ENCODE measurements at regions not wholly inside any gene's neighbourhood (a gene's known extent, or its start where the extent isn't known, plus 50 kb on each side); places are given as distances from the start of the nearest gene placed in this dataset.

GRCh38 chr4:77220828-77221613, 64.0 kb downstream of the CCNG2 start:
- Histone ChIP-seq H3K27ac (ENCODE audit: low read depth, low read length) (no peak overlapping the region), H3K4me3 (ENCODE audit: low read depth in 1 of 2, low read length in 2 of 2) (no peak overlapping the region)

GRCh38 chr4:77225022-77225421, 68.0 kb downstream of the CCNG2 start:
- no peaks in the 10 kb centered on the region for H3K27me3 ChIP-seq (ENCODE audit: control insufficient read depth in 1 of 2, insufficient read depth in 2 of 2, low read length in 2 of 2)
- no peak overlapping the region for H3K9ac ChIP-seq (ENCODE audit: low read depth in 1 of 2, low read length in 2 of 2)
- no peaks in the 10 kb centered on the region for H3K9me3 ChIP-seq (ENCODE audit: control insufficient read depth in 1 of 2, low read length in 2 of 2)
- no peak overlapping the region for H3K27ac ChIP-seq (ENCODE audit: low read depth, low read length)
- no peak overlapping the region for H3K4me3 ChIP-seq (ENCODE audit: low read depth in 1 of 2, low read length in 2 of 2)
- no peaks in the 10 kb centered on the region for H3K4me1 ChIP-seq (ENCODE audit: control insufficient read depth in 1 of 2, insufficient read depth in 2 of 2, low read length in 2 of 2)
- no peaks in the 10 kb centered on the region for H3K36me3 ChIP-seq (ENCODE audit: control insufficient read depth in 1 of 2, insufficient read depth in 2 of 2, low read length in 2 of 2)

More at GRCh38 chr4:77220828-77221613, 64.0 kb downstream of the CCNG2 start:
- no peaks in the 10 kb centered on the region for H3K27me3 ChIP-seq (ENCODE audit: control insufficient read depth in 1 of 2, insufficient read depth in 2 of 2, low read length in 2 of 2)
- H3K4me1 ChIP-seq (ENCODE audit: control insufficient read depth in 1 of 2, insufficient read depth in 2 of 2, low read length in 2 of 2): no peaks in the 10 kb centered on the region
- no peaks in the 10 kb centered on the region for H3K36me3 ChIP-seq (ENCODE audit: control insufficient read depth in 1 of 2, insufficient read depth in 2 of 2, low read length in 2 of 2)
- no peak overlapping the region for H3K9ac ChIP-seq (ENCODE audit: low read depth in 1 of 2, low read length in 2 of 2)
- no peaks in the 10 kb centered on the region for H3K9me3 ChIP-seq (ENCODE audit: control insufficient read depth in 1 of 2, low read length in 2 of 2)

- H3K9ac ChIP-seq (ENCODE audit: low read depth in 1 of 2, low read length in 2 of 2): no peak overlapping the region
- no peaks in the 10 kb centered on the region for H3K4me1 ChIP-seq (ENCODE audit: control insufficient read depth in 1 of 2, insufficient read depth in 2 of 2, low read length in 2 of 2)
- no peaks in the 10 kb centered on the region for H3K36me3 ChIP-seq (ENCODE audit: control insufficient read depth in 1 of 2, insufficient read depth in 2 of 2, low read length in 2 of 2)
- no peak overlapping the region for H3K4me3 ChIP-seq (ENCODE audit: low read depth in 1 of 2, low read length in 2 of 2)
- H3K27me3 ChIP-seq (ENCODE audit: control insufficient read depth in 1 of 2, insufficient read depth in 2 of 2, low read length in 2 of 2): no peaks in the 10 kb centered on the region
- H3K9me3 ChIP-seq (ENCODE audit: control insufficient read depth in 1 of 2, low read length in 2 of 2): no peaks in the 10 kb centered on the region
- no peak overlapping the region for H3K27ac ChIP-seq (ENCODE audit: low read depth, low read length)
Measured at GRCh38 chr4:77226939-77227705, 70.1 kb downstream of the CCNG2 start.

- no peaks in the 10 kb centered on the region for H3K36me3 ChIP-seq (ENCODE audit: control insufficient read depth in 1 of 2, insufficient read depth in 2 of 2, low read length in 2 of 2)
- no peaks in the 10 kb centered on the region for H3K9me3 ChIP-seq (ENCODE audit: control insufficient read depth in 1 of 2, low read length in 2 of 2)
- no peak overlapping the region for H3K27ac ChIP-seq (ENCODE audit: low read depth, low read length)
- no peaks in the 10 kb centered on the region for H3K27me3 ChIP-seq (ENCODE audit: control insufficient read depth in 1 of 2, insufficient read depth in 2 of 2, low read length in 2 of 2)
- H3K4me1 ChIP-seq (ENCODE audit: control insufficient read depth in 1 of 2, insufficient read depth in 2 of 2, low read length in 2 of 2): no peaks in the 10 kb centered on the region
- no peak overlapping the region for H3K4me3 ChIP-seq (ENCODE audit: low read depth in 1 of 2, low read length in 2 of 2)
- no peak overlapping the region for H3K9ac ChIP-seq (ENCODE audit: low read depth in 1 of 2, low read length in 2 of 2)
Measured at GRCh38 chr4:77229433-77229832, 72.4 kb downstream of the CCNG2 start.

- Histone ChIP-seq H3K9ac (ENCODE audit: low read depth in 1 of 2, low read length in 2 of 2) (no peak overlapping the region), H3K9me3 (ENCODE audit: control insufficient read depth in 1 of 2, low read length in 2 of 2) (no peaks in the 10 kb centered on the region), H3K27ac (ENCODE audit: low read depth, low read length) (no peak overlapping the region), H3K36me3 (ENCODE audit: control insufficient read depth in 1 of 2, insufficient read depth in 2 of 2, low read length in 2 of 2) (no peaks in the 10 kb centered on the region), H3K4me1 (ENCODE audit: control insufficient read depth in 1 of 2, insufficient read depth in 2 of 2, low read length in 2 of 2) (no peaks in the 10 kb centered on the region), H3K4me3 (ENCODE audit: low read depth in 1 of 2, low read length in 2 of 2) (no peak overlapping the region), H3K27me3 (ENCODE audit: control insufficient read depth in 1 of 2, insufficient read depth in 2 of 2, low read length in 2 of 2) (no peaks in the 10 kb centered on the region)
Measured at GRCh38 chr4:77232653-77233052, 75.6 kb downstream of the CCNG2 start.

GRCh38 chr4:77235289-77235854, 78.4 kb downstream of the CCNG2 start:
- Histone ChIP-seq H3K9ac (ENCODE audit: low read depth in 1 of 2, low read length in 2 of 2) (no peak overlapping the region), H3K27me3 (ENCODE audit: control insufficient read depth in 1 of 2, insufficient read depth in 2 of 2, low read length in 2 of 2) (no peaks in the 10 kb centered on the region), H3K27ac (ENCODE audit: low read depth, low read length) (no peak overlapping the region), H3K36me3 (ENCODE audit: control insufficient read depth in 1 of 2, insufficient read depth in 2 of 2, low read length in 2 of 2) (no peaks in the 10 kb centered on the region), H3K4me1 (ENCODE audit: control insufficient read depth in 1 of 2, insufficient read depth in 2 of 2, low read length in 2 of 2) (no peaks in the 10 kb centered on the region), H3K4me3 (ENCODE audit: low read depth in 1 of 2, low read length in 2 of 2) (no peak overlapping the region), H3K9me3 (ENCODE audit: control insufficient read depth in 1 of 2, low read length in 2 of 2) (no peaks in the 10 kb centered on the region)

- no peak overlapping the region for H3K9ac ChIP-seq (ENCODE audit: low read depth in 1 of 2, low read length in 2 of 2)
- H3K27me3 ChIP-seq (ENCODE audit: control insufficient read depth in 1 of 2, insufficient read depth in 2 of 2, low read length in 2 of 2): peaks cover 2 to 5% of the 10 kb centered on the region in 2 donors
Measured at GRCh38 chr4:77236806-77237205, 79.8 kb downstream of the CCNG2 start.

GRCh38 chr4:77240469-77241066, 83.6 kb downstream of the CCNG2 start:
- no peaks in the 10 kb centered on the region for H3K36me3 ChIP-seq (ENCODE audit: control insufficient read depth in 1 of 2, insufficient read depth in 2 of 2, low read length in 2 of 2)
- no peaks in the 10 kb centered on the region for H3K4me1 ChIP-seq (ENCODE audit: control insufficient read depth in 1 of 2, insufficient read depth in 2 of 2, low read length in 2 of 2)
- H3K27me3 ChIP-seq (ENCODE audit: control insufficient read depth in 1 of 2, insufficient read depth in 2 of 2, low read length in 2 of 2): peaks cover 2 to 9% of the 10 kb centered on the region in 2 donors
- H3K27ac ChIP-seq (ENCODE audit: low read depth, low read length): no peak overlapping the region
- no peak overlapping the region for H3K4me3 ChIP-seq (ENCODE audit: low read depth in 1 of 2, low read length in 2 of 2)
- no peak overlapping the region for H3K9ac ChIP-seq (ENCODE audit: low read depth in 1 of 2, low read length in 2 of 2)
- H3K9me3 ChIP-seq (ENCODE audit: control insufficient read depth in 1 of 2, low read length in 2 of 2): no peaks in the 10 kb centered on the region

More at GRCh38 chr4:77236806-77237205, 79.8 kb downstream of the CCNG2 start:
- Histone ChIP-seq H3K9me3 (ENCODE audit: control insufficient read depth in 1 of 2, low read length in 2 of 2) (no peaks in the 10 kb centered on the region), H3K36me3 (ENCODE audit: control insufficient read depth in 1 of 2, insufficient read depth in 2 of 2, low read length in 2 of 2) (no peaks in the 10 kb centered on the region), H3K27ac (ENCODE audit: low read depth, low read length) (no peak overlapping the region), H3K4me3 (ENCODE audit: low read depth in 1 of 2, low read length in 2 of 2) (no peak overlapping the region), H3K4me1 (ENCODE audit: control insufficient read depth in 1 of 2, insufficient read depth in 2 of 2, low read length in 2 of 2) (no peaks in the 10 kb centered on the region)

- H3K4me3 ChIP-seq (ENCODE audit: low read depth in 1 of 2, low read length in 2 of 2): no peak overlapping the region
- no peaks in the 10 kb centered on the region for H3K9me3 ChIP-seq (ENCODE audit: control insufficient read depth in 1 of 2, low read length in 2 of 2)
- no peak overlapping the region for H3K27ac ChIP-seq (ENCODE audit: low read depth, low read length)
- no peak overlapping the region for H3K9ac ChIP-seq (ENCODE audit: low read depth in 1 of 2, low read length in 2 of 2)
- no peaks in the 10 kb centered on the region for H3K4me1 ChIP-seq (ENCODE audit: control insufficient read depth in 1 of 2, insufficient read depth in 2 of 2, low read length in 2 of 2)
- H3K27me3 ChIP-seq (ENCODE audit: control insufficient read depth in 1 of 2, insufficient read depth in 2 of 2, low read length in 2 of 2): no peaks in the 10 kb centered on the region
- H3K36me3 ChIP-seq (ENCODE audit: control insufficient read depth in 1 of 2, insufficient read depth in 2 of 2, low read length in 2 of 2): no peaks in the 10 kb centered on the region
Measured at GRCh38 chr4:77248805-77249204, 91.8 kb downstream of the CCNG2 start.

- Histone ChIP-seq H3K9me3 (ENCODE audit: control insufficient read depth in 1 of 2, low read length in 2 of 2) (no peaks in the 10 kb centered on the region), H3K36me3 (ENCODE audit: control insufficient read depth in 1 of 2, insufficient read depth in 2 of 2, low read length in 2 of 2) (no peaks in the 10 kb centered on the region), H3K27ac (ENCODE audit: low read depth, low read length) (no peak overlapping the region), H3K9ac (ENCODE audit: low read depth in 1 of 2, low read length in 2 of 2) (no peak overlapping the region), H3K27me3 (ENCODE audit: control insufficient read depth in 1 of 2, insufficient read depth in 2 of 2, low read length in 2 of 2) (no peaks in the 10 kb centered on the region), H3K4me3 (ENCODE audit: low read depth in 1 of 2, low read length in 2 of 2) (no peak overlapping the region), H3K4me1 (ENCODE audit: control insufficient read depth in 1 of 2, insufficient read depth in 2 of 2, low read length in 2 of 2) (no peaks in the 10 kb centered on the region)
Measured at GRCh38 chr4:77251751-77252150, 94.7 kb downstream of the CCNG2 start.

Data from duodenal mucosa (tissue), 2 donors.